Mucosa of gallbladder (tissue), 1 donor: ENCODE measurements at regions not wholly inside any gene's neighbourhood (a gene's known extent, or its start where the extent isn't known, plus 50 kb on each side); places are given as distances from the start of the nearest gene placed in this dataset.

Experiments
- DNase-seq: peaks from one replicate; pipeline ENCODE4 v3.0.0-alpha.2; 2020; ENCODE audit warnings: low spot score
- donor health status: DM: no; HTN: no; CAD: no.

GRCh38 chr2:2848621-2849333 lies 517.7 kb upstream of the MYT1L start:
- DNase-seq: no peak

GRCh38 chr2:2848198-2848597 lies 517.1 kb upstream of the MYT1L start:
- DNase-seq: no peak

- no peak for DNase-seq
These were observed 516.2 kb upstream of the MYT1L start for GRCh38 chr2:2847209-2847676.

- peak; percentile 43 for DNase-seq
These were observed 515.5 kb upstream of the MYT1L start for GRCh38 chr2:2846332-2847208.

- DNase-seq: no peak
These were observed 514.8 kb upstream of the MYT1L start for GRCh38 chr2:2845806-2846315.

- DNase-seq: no peak
These were observed 514.2 kb upstream of the MYT1L start for GRCh38 chr2:2845267-2845666.

- no peak for DNase-seq
These were observed 513.0 kb upstream of the MYT1L start for GRCh38 chr2:2843969-2844548.

- DNase-seq: no peak
These were observed 511.4 kb upstream of the MYT1L start for GRCh38 chr2:2842466-2842865.

- DNase-seq: no peak
These were observed 509.7 kb upstream of the MYT1L start for GRCh38 chr2:2840681-2841300.

- DNase-seq: no peak
These were observed 508.9 kb upstream of the MYT1L start for GRCh38 chr2:2839782-2840531.

- no peak for DNase-seq
These were observed 508.3 kb upstream of the MYT1L start for GRCh38 chr2:2839393-2839781.

GRCh38 chr2:2838548-2838845 lies 507.4 kb upstream of the MYT1L start:
- DNase-seq: no peak

- DNase-seq: no peak
These were observed 506.9 kb upstream of the MYT1L start for GRCh38 chr2:2837746-2838547.

- DNase-seq: no peak
These were observed 505.4 kb upstream of the MYT1L start for GRCh38 chr2:2836343-2837070.

GRCh38 chr2:2834516-2835254 lies 503.6 kb upstream of the MYT1L start:
- no peak for DNase-seq

- peak; percentile 0 for DNase-seq
These were observed 503.0 kb upstream of the MYT1L start for GRCh38 chr2:2834105-2834504.

GRCh38 chr2:2832657-2833056 lies 501.6 kb upstream of the MYT1L start:
- DNase-seq: peak; percentile 1

GRCh38 chr2:2831633-2832032 lies 500.6 kb upstream of the MYT1L start:
- no peak for DNase-seq

GRCh38 chr2:2830576-2830975 lies 499.5 kb upstream of the MYT1L start:
- no peak for DNase-seq
